A673 (cell line): ENCODE measurements at regions not wholly inside any gene's neighbourhood (a gene's known extent, or its start where the extent isn't known, plus 50 kb on each side); places are given as distances from the start of the nearest gene placed in this dataset.

Experiments used
- CTCF ChIP-seq: fragments of 300-800, 200-600 bp; sonication (generic); conservative IDR thresholded peaks from 2 replicates; pipeline ENCODE4 v1.5.1; 2017; ENCODE audit warnings: low read depth, mild to moderate bottlenecking, antibody characterized with exemption, low read length, moderate library complexity, mixed read lengths
- EZH2 ChIP-seq: fragments of 200-600 bp; sonication (generic); IDR thresholded peaks from 2 replicates; pipeline ENCODE4 v1.6.1; 2017; ENCODE audit warnings: borderline replicate concordance, low read depth, mild to moderate bottlenecking, mixed read lengths, antibody characterized with exemption, low read length; ENCODE audit not compliant: poor library complexity, severe bottlenecking

- TF ChIP-seq CTCF (0 out of 2 replicates have a peak, but pooled peaks have one; percentile 12), EZH2 (no peak)
Observed at GRCh38 chr13:81480634-81481033, 1139.7 kb upstream of the SPRY2 start.
